SK-N-SH (cell line): ENCODE measurements at regions not wholly inside any gene's neighbourhood (a gene's known extent, or its start where the extent isn't known, plus 50 kb on each side); places are given as distances from the start of the nearest gene placed in this dataset.

Experiments used
- CTCF ChIA-PET: fragments of 300-600, 350-600 bp; formaldehyde crosslinking; extraction: SDS; loops from one replicate; lab custom pipeline; 2021; lab: Yijun Ruan, JAX
- POLR2A ChIA-PET: fragments of 350-600 bp; sonication (Branson Sonifier 250); formaldehyde crosslinking; extraction: SDS; loops from one replicate; lab custom pipeline; 2020; ENCODE audit warnings: antibody characterized with exemption, inconsistent platforms; lab: Yijun Ruan, JAX
- DNase-seq: peaks from one replicate; pipeline ENCODE4 v3.0.0; 2012
- H2AFZ ChIP-seq: fragments of 200-600 bp; sonication (generic); 2 replicates; pipeline ENCODE4 v1.8.1; 2016; ENCODE audit warnings: antibody characterized with exemption, mild to moderate bottlenecking, low read depth
- H3F3A ChIP-seq: fragments of 200-600 bp; sonication (generic); replicated peaks from 2 replicates; pipeline ENCODE3; 2016; ENCODE audit warnings: antibody characterized with exemption, mild to moderate bottlenecking; ENCODE audit not compliant: insufficient read depth
- H3K27ac ChIP-seq, 2 experiments: fragments of 200-500 bp in 1 of 2; fragments of 200-600 bp in 1 of 2; sonication (Bioruptor generic) in 1 of 2; sonication (generic), shearing (Covaris generic) in 1 of 2; 2 replicates each; pipeline versions ENCODE4 v1.5.1 to v1.6.1; 2014 to 2016; ENCODE audit warnings: low read depth in 2 of 2, inconsistent platforms in 1 of 2, low read length in 1 of 2, mild to moderate bottlenecking in 1 of 2, mixed read lengths in 1 of 2
- H3K27me3 ChIP-seq: fragments of 200-600 bp; sonication (generic), shearing (Covaris generic); 2 replicates; pipeline ENCODE4 v1.6.1; 2016; ENCODE audit warnings: mixed run types; ENCODE audit not compliant: insufficient read depth
- H3K36me3 ChIP-seq, 2 experiments: fragments of 200-500 bp in 1 of 2; fragments of 200-600 bp in 1 of 2; sonication (Bioruptor generic) in 1 of 2; sonication (generic) in 1 of 2; replicated peaks in 1 of 2; 2 replicates each; pipeline versions ENCODE3 to v1.5.1; 2014 to 2016; ENCODE audit warnings: low read length in 1 of 2, mild to moderate bottlenecking in 1 of 2; ENCODE audit not compliant: insufficient read depth in 2 of 2, control insufficient read depth in 1 of 2
- H3K4me1 ChIP-seq, 2 experiments: fragments of 200-500 bp in 1 of 2; fragments of 200-600 bp in 1 of 2; sonication (Bioruptor generic) in 1 of 2; sonication (generic), shearing (Covaris generic) in 1 of 2; 2 replicates each; pipeline versions ENCODE4 v1.5.1 to v1.6.1; 2014 to 2016; ENCODE audit warnings: low read depth in 1 of 2, low read length in 1 of 2, mixed run types in 1 of 2; ENCODE audit not compliant: insufficient read depth in 2 of 2, control insufficient read depth in 1 of 2
- H3K4me2 ChIP-seq: fragments of 200-600 bp; sonication (generic), shearing (Covaris generic); 2 replicates; pipeline ENCODE4 v1.6.1; 2017; ENCODE audit warnings: mixed run types
- H3K4me3 ChIP-seq, 2 experiments: fragments of 200-500 bp in 1 of 2; fragments of 200-600 bp in 1 of 2; sonication (Bioruptor generic) in 1 of 2; sonication (generic), shearing (Covaris generic) in 1 of 2; 2 replicates each; pipeline versions ENCODE4 v1.5.1 to v1.8.1; 2014 to 2016; ENCODE audit warnings: low read depth in 2 of 2, inconsistent platforms in 1 of 2, low read length in 1 of 2, mild to moderate bottlenecking in 1 of 2, mixed read lengths in 1 of 2, moderate library complexity in 1 of 2
- H3K79me2 ChIP-seq: fragments of 200-600 bp; sonication (generic); 2 replicates; pipeline ENCODE4 v1.8.1; 2017; ENCODE audit warnings: mild to moderate bottlenecking; ENCODE audit not compliant: insufficient read depth
- H3K9ac ChIP-seq: fragments of 200-600 bp; sonication (generic); 2 replicates; pipeline ENCODE4 v1.6.1; 2017; ENCODE audit warnings: mixed run types
- H3K9me2 ChIP-seq: fragments of 200-600 bp; sonication (generic); 2 replicates; pipeline ENCODE4 v1.6.1; 2017; ENCODE audit warnings: mixed run types
- H3K9me3 ChIP-seq: fragments of 200-600 bp; sonication (generic); 2 replicates; pipeline ENCODE4 v1.6.1; 2017; ENCODE audit warnings: mixed run types, mild to moderate bottlenecking, moderate library complexity
- H4K20me1 ChIP-seq: fragments of 200-600 bp; sonication (generic); 2 replicates; pipeline ENCODE4 v1.6.1; 2017; ENCODE audit warnings: mild to moderate bottlenecking, mixed run types; ENCODE audit not compliant: insufficient read depth
- ELF1 ChIP-seq: IDR thresholded peaks from 2 replicates; pipeline ENCODE4 v1.4.0; 2012
- EP300 ChIP-seq, 2 experiments: IDR thresholded peaks; 2 replicates each; pipeline versions ENCODE4 v1.4.0 to v1.6.1; 2012; ENCODE audit warnings: borderline replicate concordance in 1 of 2, low read depth in 1 of 2, low read length in 1 of 2
- EZH2phosphoT487 ChIP-seq: fragments of 200-600 bp; sonication (generic); IDR thresholded peaks from 2 replicates; pipeline ENCODE4 v1.6.1; 2017; ENCODE audit warnings: low read depth, mixed run types, mild to moderate bottlenecking, antibody characterized with exemption, moderate library complexity, borderline replicate concordance
- FOSL2 ChIP-seq: IDR thresholded peaks from 2 replicates; pipeline ENCODE4 v1.4.0; 2012; ENCODE audit warnings: low read depth, mild to moderate bottlenecking, moderate library complexity, borderline replicate concordance
- JUND ChIP-seq: IDR thresholded peaks from 2 replicates; pipeline ENCODE4 v1.4.0; 2012
- NFIC ChIP-seq: IDR thresholded peaks from 2 replicates; pipeline ENCODE4 v1.4.0; 2012; ENCODE audit warnings: borderline replicate concordance
- POLR2AphosphoS5 ChIP-seq: IDR thresholded peaks from 2 replicates; pipeline ENCODE4 v1.6.1; 2012; ENCODE audit warnings: low read depth, low read length
- RAD21 ChIP-seq: IDR thresholded peaks from 2 replicates; pipeline ENCODE4 v1.6.1; 2012; ENCODE audit warnings: mild to moderate bottlenecking, low read length
- RXRA ChIP-seq: IDR thresholded peaks from 2 replicates; pipeline ENCODE4 v1.4.0; 2012; ENCODE audit warnings: low read depth, mild to moderate bottlenecking, borderline replicate concordance
- SIN3A ChIP-seq: IDR thresholded peaks from 2 replicates; pipeline ENCODE4 v1.6.1; 2012; ENCODE audit warnings: low read depth, mild to moderate bottlenecking, low read length, moderate library complexity, borderline replicate concordance
- TCF12 ChIP-seq: IDR thresholded peaks from 2 replicates; pipeline ENCODE4 v1.4.0; 2012
- TEAD4 ChIP-seq: IDR thresholded peaks from 2 replicates; pipeline ENCODE4 v1.4.0; 2012; ENCODE audit warnings: mild to moderate bottlenecking, borderline replicate concordance; ENCODE audit not compliant: insufficient read depth
- YY1 ChIP-seq: IDR thresholded peaks from 2 replicates; pipeline ENCODE4 v1.4.0; 2012; ENCODE audit warnings: low read depth, mild to moderate bottlenecking
- WGBS: methylation state at CpG from one replicate; pipeline ENCODE4 v1.1.6; 2017; ENCODE audit warnings: low lambda C conversion rate; 5-methylcytosine and 5-hydroxymethylcytosine counted together
- TF ChIP-seq, protein P1 (sequence below): fragments of 200-600 bp; sonication (generic); IDR thresholded peaks from 2 replicates; pipeline ENCODE4 v1.6.1; 2017; ENCODE audit warnings: antibody characterized with exemption, mild to moderate bottlenecking, moderate library complexity
- TF ChIP-seq, protein P2 (sequence below): IDR thresholded peaks from 2 replicates; pipeline ENCODE4 v1.6.1; 2012; ENCODE audit warnings: mild to moderate bottlenecking, low read depth, low read length, moderate library complexity
- TF ChIP-seq, protein P3 (sequence below): fragments of 150-350 bp; IDR thresholded peaks from 2 replicates; pipeline ENCODE4 v1.6.1; 2017; ENCODE audit warnings: antibody characterized with exemption, low read length, low read depth, borderline replicate concordance

DNA sequence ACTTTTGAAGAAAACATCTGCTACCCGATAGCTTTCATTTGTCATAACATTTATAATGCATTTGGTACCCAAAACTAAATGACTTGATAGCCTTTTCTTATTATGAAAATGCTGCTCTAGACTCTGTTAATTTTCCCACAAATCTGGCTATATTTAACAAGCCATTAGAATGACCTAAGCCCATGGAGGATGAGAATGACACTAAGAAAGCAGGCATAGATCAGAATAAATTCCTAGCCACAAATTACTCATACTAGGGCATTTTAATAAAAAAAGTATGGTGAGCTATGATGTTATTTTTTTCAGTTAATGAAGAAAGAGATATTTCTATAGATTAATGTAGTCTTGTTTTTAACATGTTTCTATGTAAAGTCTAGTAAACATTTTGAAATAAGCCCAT is 1728.3 kb downstream of the SUCLG1 start:
- POLR2A ChIA-PET: no interaction called here
- Histone ChIP-seq H3K9ac (no peak overlapping the region), H2AFZ (no peak overlapping the region), H3K9me2 (no peaks in the 10 kb centered on the region), H3K27ac (no peak overlapping the region), H3K4me2 (no peak overlapping the region), H3K4me3 (no peak overlapping the region), H3K27me3 (no peaks in the 10 kb centered on the region), H3F3A (no peaks in the 10 kb centered on the region), H3K79me2 (no peaks in the 10 kb centered on the region), H4K20me1 (no peaks in the 10 kb centered on the region), H3K9me3 (no peaks in the 10 kb centered on the region), H3K4me1 (no peaks in the 10 kb centered on the region), H3K36me3 (no peaks in the 10 kb centered on the region)
- no peak for DNase-seq
- CTCF ChIA-PET: no interaction called here
- 13% methylated on average over 1 of the region's 1 CpG for WGBS
- TF ChIP-seq YY1 (no peak), ELF1 (no peak), EZH2phosphoT487 (no peak), RAD21 (no peak), TEAD4 (no peak)
- TF ChIP-seq, all 33 proteins: peak for 0

DNA sequence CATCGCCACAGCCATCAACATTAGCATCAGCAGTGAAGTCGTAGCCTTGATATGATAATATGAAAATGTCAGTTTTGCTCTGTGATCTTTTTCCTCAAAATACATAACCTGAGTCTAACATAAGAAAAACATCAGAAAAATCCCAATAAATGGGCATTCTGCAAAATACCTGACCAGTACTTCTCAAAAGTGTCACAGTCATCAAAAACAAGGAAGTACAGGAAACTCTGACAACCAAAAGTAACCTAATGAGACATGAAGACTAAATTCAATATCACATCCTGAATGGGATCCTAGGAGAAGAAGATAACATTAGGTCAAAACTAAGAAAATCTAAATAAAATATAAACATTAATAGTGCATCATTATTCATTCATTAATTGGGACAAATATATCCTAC is 1731.0 kb downstream of the SUCLG1 start:
- Histone ChIP-seq H3K4me2 (no peak overlapping the region), H4K20me1 (no peaks in the 10 kb centered on the region), H3K9ac (no peak overlapping the region), H3K4me3 (no peak overlapping the region), H3K79me2 (no peaks in the 10 kb centered on the region), H3K36me3 (no peaks in the 10 kb centered on the region), H3F3A (no peaks in the 10 kb centered on the region), H3K27ac (no peak overlapping the region), H3K9me2 (no peaks in the 10 kb centered on the region), H2AFZ (no peak overlapping the region), H3K27me3 (no peaks in the 10 kb centered on the region), H3K9me3 (no peaks in the 10 kb centered on the region; the same call in 1 of the 2 replicates), H3K4me1 (no peaks in the 10 kb centered on the region)
- 13% methylated on average over 2 of the region's 2 CpGs for WGBS
- no peak for DNase-seq
- no peak for TF ChIP-seq YY1
- CTCF ChIA-PET: no interaction called here
- POLR2A ChIA-PET: interaction anchor here (0.6 kb wide), 1 partner anchor 10 kb away, joined by 7 read pairs; no protein-coding TSS in a partner anchor

DNA sequence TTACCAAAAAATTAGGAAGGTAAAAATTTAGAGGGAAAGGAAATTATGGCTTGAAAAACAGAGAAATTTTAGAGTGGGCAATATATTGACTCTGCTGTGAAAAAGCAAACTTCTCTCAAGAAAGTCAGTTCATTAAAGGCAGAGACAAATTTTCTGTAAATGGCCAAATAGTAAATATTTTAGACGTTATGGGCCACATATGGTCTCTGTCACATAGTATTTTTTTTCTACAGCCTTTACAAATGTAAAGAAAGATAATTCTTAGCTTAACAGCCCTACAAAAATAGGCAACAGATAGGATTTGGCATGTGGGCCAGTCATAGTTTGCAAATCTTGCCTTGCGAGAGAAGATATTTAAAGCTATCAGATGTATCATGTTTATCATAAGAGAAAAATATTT is 1750.4 kb downstream of the SUCLG1 start:
- Histone ChIP-seq H3K27ac (no peak overlapping the region), H3K36me3 (no peaks in the 10 kb centered on the region), H3K4me1 (no peaks in the 10 kb centered on the region), H3K9ac (no peak overlapping the region), H3K27me3 (no peaks in the 10 kb centered on the region), H2AFZ (no peak overlapping the region), H3F3A (no peaks in the 10 kb centered on the region), H4K20me1 (no peaks in the 10 kb centered on the region), H3K79me2 (no peaks in the 10 kb centered on the region), H3K9me3 (no peaks in the 10 kb centered on the region), H3K4me3 (no peak overlapping the region), H3K4me2 (no peak overlapping the region), H3K9me2 (no peaks in the 10 kb centered on the region)
- ChIA-PET CTCF (interaction anchor here (0.6 kb wide), 1 partner anchor 470 kb away, joined by 3 read pairs; no protein-coding TSS in a partner anchor), POLR2A (no interaction called here)
- 23% methylated on average over 2 of the region's 2 CpGs for WGBS
- no peak for DNase-seq
- TF ChIP-seq, protein P1, sequence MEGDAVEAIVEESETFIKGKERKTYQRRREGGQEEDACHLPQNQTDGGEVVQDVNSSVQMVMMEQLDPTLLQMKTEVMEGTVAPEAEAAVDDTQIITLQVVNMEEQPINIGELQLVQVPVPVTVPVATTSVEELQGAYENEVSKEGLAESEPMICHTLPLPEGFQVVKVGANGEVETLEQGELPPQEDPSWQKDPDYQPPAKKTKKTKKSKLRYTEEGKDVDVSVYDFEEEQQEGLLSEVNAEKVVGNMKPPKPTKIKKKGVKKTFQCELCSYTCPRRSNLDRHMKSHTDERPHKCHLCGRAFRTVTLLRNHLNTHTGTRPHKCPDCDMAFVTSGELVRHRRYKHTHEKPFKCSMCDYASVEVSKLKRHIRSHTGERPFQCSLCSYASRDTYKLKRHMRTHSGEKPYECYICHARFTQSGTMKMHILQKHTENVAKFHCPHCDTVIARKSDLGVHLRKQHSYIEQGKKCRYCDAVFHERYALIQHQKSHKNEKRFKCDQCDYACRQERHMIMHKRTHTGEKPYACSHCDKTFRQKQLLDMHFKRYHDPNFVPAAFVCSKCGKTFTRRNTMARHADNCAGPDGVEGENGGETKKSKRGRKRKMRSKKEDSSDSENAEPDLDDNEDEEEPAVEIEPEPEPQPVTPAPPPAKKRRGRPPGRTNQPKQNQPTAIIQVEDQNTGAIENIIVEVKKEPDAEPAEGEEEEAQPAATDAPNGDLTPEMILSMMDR: no peak
- TF ChIP-seq TEAD4: no peak
- TF ChIP-seq, protein P2, sequence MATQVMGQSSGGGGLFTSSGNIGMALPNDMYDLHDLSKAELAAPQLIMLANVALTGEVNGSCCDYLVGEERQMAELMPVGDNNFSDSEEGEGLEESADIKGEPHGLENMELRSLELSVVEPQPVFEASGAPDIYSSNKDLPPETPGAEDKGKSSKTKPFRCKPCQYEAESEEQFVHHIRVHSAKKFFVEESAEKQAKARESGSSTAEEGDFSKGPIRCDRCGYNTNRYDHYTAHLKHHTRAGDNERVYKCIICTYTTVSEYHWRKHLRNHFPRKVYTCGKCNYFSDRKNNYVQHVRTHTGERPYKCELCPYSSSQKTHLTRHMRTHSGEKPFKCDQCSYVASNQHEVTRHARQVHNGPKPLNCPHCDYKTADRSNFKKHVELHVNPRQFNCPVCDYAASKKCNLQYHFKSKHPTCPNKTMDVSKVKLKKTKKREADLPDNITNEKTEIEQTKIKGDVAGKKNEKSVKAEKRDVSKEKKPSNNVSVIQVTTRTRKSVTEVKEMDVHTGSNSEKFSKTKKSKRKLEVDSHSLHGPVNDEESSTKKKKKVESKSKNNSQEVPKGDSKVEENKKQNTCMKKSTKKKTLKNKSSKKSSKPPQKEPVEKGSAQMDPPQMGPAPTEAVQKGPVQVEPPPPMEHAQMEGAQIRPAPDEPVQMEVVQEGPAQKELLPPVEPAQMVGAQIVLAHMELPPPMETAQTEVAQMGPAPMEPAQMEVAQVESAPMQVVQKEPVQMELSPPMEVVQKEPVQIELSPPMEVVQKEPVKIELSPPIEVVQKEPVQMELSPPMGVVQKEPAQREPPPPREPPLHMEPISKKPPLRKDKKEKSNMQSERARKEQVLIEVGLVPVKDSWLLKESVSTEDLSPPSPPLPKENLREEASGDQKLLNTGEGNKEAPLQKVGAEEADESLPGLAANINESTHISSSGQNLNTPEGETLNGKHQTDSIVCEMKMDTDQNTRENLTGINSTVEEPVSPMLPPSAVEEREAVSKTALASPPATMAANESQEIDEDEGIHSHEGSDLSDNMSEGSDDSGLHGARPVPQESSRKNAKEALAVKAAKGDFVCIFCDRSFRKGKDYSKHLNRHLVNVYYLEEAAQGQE: no peak
- TF ChIP-seq YY1: no peak
- TF ChIP-seq JUND: no peak
- no peak for TF ChIP-seq NFIC
- TF ChIP-seq ELF1: no peak
- no peak for TF ChIP-seq SIN3A
- no peak for TF ChIP-seq RXRA
- TF ChIP-seq TCF12: no peak
- TF ChIP-seq EP300 (IDR thresholded peaks at IDR 0.05; ENCODE audit: borderline replicate concordance in 1 of 2, low read depth in 1 of 2, low read length in 1 of 2): no peak
- TF ChIP-seq, protein P3, sequence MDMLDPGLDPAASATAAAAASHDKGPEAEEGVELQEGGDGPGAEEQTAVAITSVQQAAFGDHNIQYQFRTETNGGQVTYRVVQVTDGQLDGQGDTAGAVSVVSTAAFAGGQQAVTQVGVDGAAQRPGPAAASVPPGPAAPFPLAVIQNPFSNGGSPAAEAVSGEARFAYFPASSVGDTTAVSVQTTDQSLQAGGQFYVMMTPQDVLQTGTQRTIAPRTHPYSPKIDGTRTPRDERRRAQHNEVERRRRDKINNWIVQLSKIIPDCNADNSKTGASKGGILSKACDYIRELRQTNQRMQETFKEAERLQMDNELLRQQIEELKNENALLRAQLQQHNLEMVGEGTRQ: no peak
- TF ChIP-seq FOSL2: no peak
- no peak for TF ChIP-seq POLR2AphosphoS5
